ENCODE measurements at regions not wholly inside any gene's neighbourhood (a gene's known extent, or its start where the extent isn't known, plus 50 kb on each side); places are given as distances from the start of the nearest gene placed in this dataset.

DNA sequence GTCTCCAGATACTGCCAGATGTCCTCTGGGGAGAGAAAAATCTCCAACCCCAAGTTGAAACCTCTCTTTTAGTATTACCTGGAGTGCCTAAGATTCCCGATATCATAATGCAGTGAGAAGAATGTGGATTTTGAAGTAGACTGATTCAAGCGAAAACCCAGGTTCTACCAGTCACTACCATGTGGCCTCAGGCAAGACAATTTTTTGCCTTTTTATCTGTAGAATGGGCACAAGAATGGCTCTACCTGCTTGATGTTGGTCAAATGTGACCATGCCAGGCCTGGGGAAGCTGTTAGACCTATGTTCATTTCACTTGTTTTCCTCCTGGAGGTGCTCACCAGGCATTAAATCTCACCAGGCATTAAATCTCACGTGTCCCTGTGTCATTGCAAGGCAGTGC lies 131.3 kb downstream of the DDX1 start:
- BruUV-seq (replicated peaks): no TSS peak
- CTCF ChIA-PET: no interaction called here
- no peaks in the 10 kb centered on the region for H3K36me3 Mint-ChIP-seq (ENCODE audit: insufficient read depth, unreplicated experiment)
- DNase-seq: no peak
- intact Hi-C loops (cut with micrococcal nuclease; ENCODE audit: unreplicated experiment): no loop called here
- H3K27me3 Mint-ChIP-seq (ENCODE audit: unreplicated experiment): peaks cover 71% of the 10 kb centered on the region
- no peaks in the 10 kb centered on the region for H3K9me3 Mint-ChIP-seq (ENCODE audit: low read depth, unreplicated experiment)
- H3K27ac Mint-ChIP-seq (ENCODE audit: unreplicated experiment): no peak overlapping the region
- no peak overlapping the region for H3K4me3 Mint-ChIP-seq (ENCODE audit: low read depth, unreplicated experiment)
- no peaks in the 10 kb centered on the region for H3K4me1 Mint-ChIP-seq (ENCODE audit: low read depth, unreplicated experiment)
- TF ChIP-seq, protein P1, sequence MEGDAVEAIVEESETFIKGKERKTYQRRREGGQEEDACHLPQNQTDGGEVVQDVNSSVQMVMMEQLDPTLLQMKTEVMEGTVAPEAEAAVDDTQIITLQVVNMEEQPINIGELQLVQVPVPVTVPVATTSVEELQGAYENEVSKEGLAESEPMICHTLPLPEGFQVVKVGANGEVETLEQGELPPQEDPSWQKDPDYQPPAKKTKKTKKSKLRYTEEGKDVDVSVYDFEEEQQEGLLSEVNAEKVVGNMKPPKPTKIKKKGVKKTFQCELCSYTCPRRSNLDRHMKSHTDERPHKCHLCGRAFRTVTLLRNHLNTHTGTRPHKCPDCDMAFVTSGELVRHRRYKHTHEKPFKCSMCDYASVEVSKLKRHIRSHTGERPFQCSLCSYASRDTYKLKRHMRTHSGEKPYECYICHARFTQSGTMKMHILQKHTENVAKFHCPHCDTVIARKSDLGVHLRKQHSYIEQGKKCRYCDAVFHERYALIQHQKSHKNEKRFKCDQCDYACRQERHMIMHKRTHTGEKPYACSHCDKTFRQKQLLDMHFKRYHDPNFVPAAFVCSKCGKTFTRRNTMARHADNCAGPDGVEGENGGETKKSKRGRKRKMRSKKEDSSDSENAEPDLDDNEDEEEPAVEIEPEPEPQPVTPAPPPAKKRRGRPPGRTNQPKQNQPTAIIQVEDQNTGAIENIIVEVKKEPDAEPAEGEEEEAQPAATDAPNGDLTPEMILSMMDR (IDR thresholded peaks at IDR 0.05; ENCODE audit: unreplicated experiment): no peak

DNA sequence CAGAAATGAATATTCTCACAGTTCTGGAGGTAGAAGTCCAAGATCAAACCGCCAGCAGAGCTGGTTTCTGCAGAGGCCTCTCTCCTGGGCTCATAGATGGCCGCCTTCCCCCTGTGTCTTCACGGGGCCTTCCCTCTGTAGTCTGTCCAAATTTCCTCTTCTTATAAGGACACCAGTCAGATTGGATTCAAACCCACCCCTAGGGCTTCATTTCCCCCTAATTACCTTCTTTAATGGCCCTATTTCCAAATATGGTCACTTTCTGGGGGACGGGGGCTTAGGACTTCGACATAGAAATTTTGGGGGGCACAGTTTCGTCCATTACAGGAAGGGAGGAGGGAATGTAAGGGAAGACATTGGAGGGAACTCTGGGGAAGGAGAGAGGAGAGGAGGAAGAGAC lies 132.6 kb downstream of the DDX1 start:
- no peaks in the 10 kb centered on the region for H3K36me3 Mint-ChIP-seq (ENCODE audit: insufficient read depth, unreplicated experiment)
- H3K4me3 Mint-ChIP-seq (ENCODE audit: low read depth, unreplicated experiment): no peak overlapping the region
- TF ChIP-seq, protein P1 (IDR thresholded peaks at IDR 0.05; ENCODE audit: unreplicated experiment): no peak
- no peak for DNase-seq
- intact Hi-C loops (cut with micrococcal nuclease; ENCODE audit: unreplicated experiment): no loop called here
- H3K9me3 Mint-ChIP-seq (ENCODE audit: low read depth, unreplicated experiment): no peaks in the 10 kb centered on the region
- CTCF ChIA-PET: interaction anchor here (0.5 kb wide), 1 partner anchor 621 kb away, joined by 4 read pairs; no protein-coding TSS in a partner anchor
- no peaks in the 10 kb centered on the region for H3K4me1 Mint-ChIP-seq (ENCODE audit: low read depth, unreplicated experiment)
- no TSS peak for BruUV-seq (replicated peaks)
- no peak overlapping the region for H3K27ac Mint-ChIP-seq (ENCODE audit: unreplicated experiment)
- peaks cover 71% of the 10 kb centered on the region for H3K27me3 Mint-ChIP-seq (ENCODE audit: unreplicated experiment)

DNA sequence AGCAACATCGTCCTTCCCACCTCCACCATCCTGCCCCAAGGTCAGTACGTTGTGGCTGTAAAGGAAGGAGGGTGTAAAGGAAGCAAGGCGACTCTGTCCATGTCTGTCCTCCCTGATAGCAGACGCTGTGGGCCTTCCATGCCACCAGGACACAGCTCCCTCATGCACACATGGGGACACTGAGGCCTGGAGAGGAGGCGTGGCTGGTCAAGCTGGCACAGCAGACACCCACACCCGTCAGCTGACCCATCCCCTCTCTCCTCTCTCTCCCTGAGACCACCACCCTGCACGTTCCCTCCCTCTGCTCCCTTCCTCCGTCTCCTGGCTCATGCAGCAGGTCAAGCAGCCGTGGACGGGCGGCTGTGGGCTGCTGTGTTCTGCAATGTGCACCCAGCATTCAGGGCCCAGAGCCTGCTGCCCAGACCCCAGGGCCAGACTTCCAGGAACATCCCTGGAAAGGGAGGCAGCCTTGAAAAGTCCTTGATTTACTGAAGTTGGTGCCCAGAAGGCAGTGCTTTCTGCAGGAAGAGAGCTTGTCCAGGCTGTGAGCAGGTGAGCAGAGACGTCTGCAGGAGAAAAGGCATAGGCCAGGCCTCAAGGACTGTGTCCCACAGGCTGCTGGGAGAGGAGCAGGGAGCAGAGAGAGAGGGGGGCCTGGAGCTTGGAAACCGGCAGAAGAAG lies 133.6 kb downstream of the DDX1 start:
- TF ChIP-seq, protein P1 (IDR thresholded peaks at IDR 0.05; ENCODE audit: unreplicated experiment): no peak
- no peaks in the 10 kb centered on the region for H3K9me3 Mint-ChIP-seq (ENCODE audit: low read depth, unreplicated experiment)
- CTCF ChIA-PET: no interaction called here
- H3K27ac Mint-ChIP-seq (ENCODE audit: unreplicated experiment): no peak overlapping the region
- intact Hi-C loops (cut with micrococcal nuclease; ENCODE audit: unreplicated experiment): no loop called here
- H3K27me3 Mint-ChIP-seq (ENCODE audit: unreplicated experiment): peaks cover 66% of the 10 kb centered on the region
- no peak for DNase-seq
- H3K36me3 Mint-ChIP-seq (ENCODE audit: insufficient read depth, unreplicated experiment): peaks cover under 1% of the 10 kb centered on the region
- H3K4me1 Mint-ChIP-seq (ENCODE audit: low read depth, unreplicated experiment): peaks cover 8% of the 10 kb centered on the region
- no TSS peak for BruUV-seq (replicated peaks)
- no peak overlapping the region for H3K4me3 Mint-ChIP-seq (ENCODE audit: low read depth, unreplicated experiment)

DNA sequence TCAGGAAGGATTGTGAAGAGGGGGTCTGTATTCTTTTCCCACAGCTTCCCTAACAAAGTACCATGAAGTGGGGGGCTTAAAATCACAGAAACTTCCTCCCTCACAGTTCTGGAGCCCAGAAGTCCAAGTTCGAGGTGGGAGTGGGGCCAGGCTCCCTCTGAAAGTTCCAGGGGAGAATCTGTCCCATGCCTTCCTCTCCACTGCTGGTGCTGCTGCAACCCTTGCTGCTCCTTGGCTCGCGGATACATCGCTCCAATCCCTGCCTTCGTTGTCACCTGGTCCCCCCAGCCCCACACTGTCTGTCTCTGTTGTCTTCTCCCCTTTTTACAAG lies 134.1 kb downstream of the DDX1 start:
- BruUV-seq (replicated peaks): no TSS peak
- CTCF ChIA-PET: no interaction called here

More for the DNA sequence above, 134.1 kb downstream of the DDX1 start:
- no peak for DNase-seq
- H3K27me3 Mint-ChIP-seq (ENCODE audit: unreplicated experiment): peaks cover 71% of the 10 kb centered on the region
- H3K9me3 Mint-ChIP-seq (ENCODE audit: low read depth, unreplicated experiment): no peaks in the 10 kb centered on the region
- TF ChIP-seq, protein P1 (IDR thresholded peaks at IDR 0.05; ENCODE audit: unreplicated experiment): no peak
- peaks cover 6% of the 10 kb centered on the region for H3K36me3 Mint-ChIP-seq (ENCODE audit: insufficient read depth, unreplicated experiment)
- intact Hi-C loops (cut with micrococcal nuclease; ENCODE audit: unreplicated experiment): no loop called here
- H3K27ac Mint-ChIP-seq (ENCODE audit: unreplicated experiment): no peak overlapping the region
- peaks cover 13% of the 10 kb centered on the region for H3K4me1 Mint-ChIP-seq (ENCODE audit: low read depth, unreplicated experiment)
- H3K4me3 Mint-ChIP-seq (ENCODE audit: low read depth, unreplicated experiment): no peak overlapping the region

Measured in Calu3 (cell line).